ENCODE measurements at regions not wholly inside any gene's neighbourhood (a gene's known extent, or its start where the extent isn't known, plus 50 kb on each side); places are given as distances from the start of the nearest gene placed in this dataset.

DNA sequence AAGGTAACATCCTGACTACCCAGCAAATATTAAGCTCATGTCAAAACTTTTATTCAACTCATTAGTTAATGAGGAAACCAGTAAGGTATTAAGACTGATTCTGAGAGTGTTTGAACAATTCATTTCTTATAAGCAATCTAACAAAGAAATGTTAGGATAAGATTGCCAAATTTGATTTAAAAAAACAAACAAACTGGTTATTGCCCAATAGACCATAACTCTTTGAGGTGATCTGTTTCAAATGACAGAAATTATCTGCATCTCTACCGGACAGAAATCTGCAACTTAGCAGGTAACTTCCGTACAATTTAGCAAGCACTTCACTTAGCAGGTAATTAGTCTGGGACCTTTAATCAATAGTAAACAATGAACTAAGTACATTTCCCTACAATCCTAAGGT lies 82.9 kb upstream of the BARX2 start:
- Histone ChIP-seq H2BK20ac (ENCODE audit: low read length) (no peak overlapping the region), H3K14ac (ENCODE audit: insufficient read length) (no peak overlapping the region), H2BK5ac (ENCODE audit: low read depth, low read length) (no peak overlapping the region), H3K56ac (replicated peaks; ENCODE audit: insufficient read length, low read depth, low read length) (no peak overlapping the region), H3K4me2 (ENCODE audit: insufficient read depth in 1 of 2, low read depth in 2 of 2, low read length in 2 of 2) (no peak overlapping the region), H2BK12ac (ENCODE audit: low read depth, low read length) (no peak overlapping the region), H2AK5ac (ENCODE audit: low read depth, low read length) (no peak overlapping the region), H3K36me3 (ENCODE audit: control insufficient read depth in 2 of 4, insufficient read depth in 4 of 4, low read length in 3 of 4) (no peaks in the 10 kb centered on the region), H3K79me1 (ENCODE audit: low read depth, low read length) (no peaks in the 10 kb centered on the region), H2AFZ (ENCODE audit: low read length) (no peak overlapping the region), H3K27me3 (replicated peaks in 1 of 4; ENCODE audit: control insufficient read depth in 3 of 4, extremely low read depth in 1 of 4, insufficient read depth in 3 of 4, low read length in 3 of 4) (no peaks in the 10 kb centered on the region), H3K79me2 (ENCODE audit: control insufficient read depth in 1 of 2, insufficient read depth in 2 of 2, low read length in 2 of 2) (no peaks in the 10 kb centered on the region), H3K4me3 (ENCODE audit: extremely low read depth in 1 of 4, insufficient read depth in 2 of 4, low read depth in 3 of 4, low read length in 4 of 4) (no peak overlapping the region), H3K9me3 (ENCODE audit: insufficient read depth in 2 of 2, low read depth in 1 of 2, low read length in 1 of 2) (no peaks in the 10 kb centered on the region), H2BK120ac (replicated peaks; ENCODE audit: low read depth, low read length) (no peak overlapping the region), H3K4ac (replicated peaks; ENCODE audit: insufficient read length, low read depth, low read length) (no peak overlapping the region), H4K91ac (replicated peaks; ENCODE audit: insufficient read length, low read length) (no peak overlapping the region), H3K9ac (replicated peaks in 1 of 4; ENCODE audit: extremely low read depth in 1 of 4, low read depth in 3 of 4, low read length in 3 of 4) (no peak overlapping the region), H2BK15ac (ENCODE audit: low read length) (no peak overlapping the region), H3K23ac (ENCODE audit: insufficient read length) (no peak overlapping the region), H3K23me2 (ENCODE audit: low read depth, low read length) (no peaks in the 10 kb centered on the region), H3K18ac (ENCODE audit: extremely low read depth, low read length) (no peak overlapping the region), H4K5ac (ENCODE audit: insufficient read length, low read depth, low read length) (no peak overlapping the region), H3K4me1 (replicated peaks in 1 of 4; ENCODE audit: control insufficient read depth in 3 of 4, insufficient read depth in 4 of 4, low read length in 3 of 4) (peaks cover 3 to 10% (median 5%) of the 10 kb centered on the region in 4 experiments; a peak in 5 of 7 replicates), H4K20me1 (replicated peaks in 1 of 2; ENCODE audit: control insufficient read depth in 1 of 2, insufficient read depth in 2 of 2, low read length in 2 of 2) (no peaks in the 10 kb centered on the region), H4K8ac (ENCODE audit: extremely low read depth, insufficient read depth, low read length) (no peak overlapping the region), H3K27ac (ENCODE audit: low read depth, low read length) (no peak overlapping the region)
- no peak for FAIRE-seq
- no peak for DNase-seq (ENCODE audit: low read depth in 1 of 2, low spot score in 2 of 2)
- CTCF ChIA-PET (ENCODE audit: partially characterized antibody) = no interaction called here
- POLR2A ChIA-PET (ENCODE audit: partially characterized antibody) = interaction anchor here (1.2 kb wide), 1 partner anchor 12 kb away, joined by 4 read pairs; no protein-coding TSS in a partner anchor
- 44% methylated on average over 2 of the region's 2 CpGs; no CpG with 5 or more reads in 1 of the 2 experiments for WGBS, 2 experiments (ENCODE audit: extremely low coverage in 1 of 2, insufficient coverage in 1 of 2, insufficient read length in 1 of 2, insufficient replicate concordance in 2 of 2, low coverage in 1 of 2, low lambda C conversion rate in 2 of 2, missing lambda C conversion rate in 1 of 2)
- no peak for TF ChIP-seq SIN3A (conservative IDR thresholded peaks at IDR 0.05 in 1 of 2, IDR thresholded peaks at IDR 0.05 in 1 of 2; ENCODE audit: low read depth in 1 of 2, low read length in 2 of 2)
- no peak for TF ChIP-seq ASH2L (IDR thresholded peaks at IDR 0.05; ENCODE audit: low read length)
- no peak for TF ChIP-seq CREB1 (IDR thresholded peaks at IDR 0.05)
- TF ChIP-seq HDAC6 (IDR thresholded peaks at IDR 0.05; ENCODE audit: low read depth, low read length) = no peak
- no peak for TF ChIP-seq YY1 (IDR thresholded peaks at IDR 0.05; ENCODE audit: low read depth, low read length)
- TF ChIP-seq SP4 (IDR thresholded peaks at IDR 0.05; ENCODE audit: low read length) = no peak
- TF ChIP-seq RBBP5 (IDR thresholded peaks at IDR 0.05; ENCODE audit: borderline replicate concordance, low read depth, low read length) = no peak
- no peak for TF ChIP-seq KDM1A (IDR thresholded peaks at IDR 0.05; ENCODE audit: borderline replicate concordance, low read length)
- no peak for TF ChIP-seq JUN (IDR thresholded peaks at IDR 0.05; ENCODE audit: low read depth, low read length)
- TF ChIP-seq SP2 (IDR thresholded peaks at IDR 0.05; ENCODE audit: low read length) = no peak

Data from H1 (cell line).